ENCODE measurements at regions not wholly inside any gene's neighbourhood (a gene's known extent, or its start where the extent isn't known, plus 50 kb on each side); places are given as distances from the start of the nearest gene placed in this dataset.

GRCh38 chr2:239473211-239473805 lies 72.5 kb upstream of the HDAC4 start:
- no peak for DNase-seq (ENCODE audit: low spot score)
- WGBS = 86% methylated on average over 8 of the region's 8 CpGs
- H3K4me3 ChIP-seq (ENCODE audit: low read depth in 1 of 3, low read length in 3 of 3) = no peak overlapping the region
- H3K27ac ChIP-seq (ENCODE audit: low read depth in 1 of 2, low read length in 2 of 2) = no peak overlapping the region
- H3K4me1 ChIP-seq (ENCODE audit: control insufficient read depth in 4 of 4, insufficient read depth in 4 of 4, low read length in 3 of 4) = no peaks in the 10 kb centered on the region
- no peaks in the 10 kb centered on the region for H3K27me3 ChIP-seq (ENCODE audit: control insufficient read depth in 4 of 4, insufficient read depth in 4 of 4, low read length in 3 of 4)
- TF ChIP-seq GABPA (IDR thresholded peaks at IDR 0.05 in 1 of 2, conservative IDR thresholded peaks at IDR 0.05 in 1 of 2) (no peak), SP1 (IDR thresholded peaks at IDR 0.05) (no peak), CTCF (IDR thresholded peaks at IDR 0.05; ENCODE audit: low read depth, low read length, missing input control) (no peak), EGR1 (IDR thresholded peaks at IDR 0.05; ENCODE audit: low read depth in 2 of 2) (no peak)
- no peak overlapping the region for H3K9ac ChIP-seq (ENCODE audit: low read depth in 1 of 2, low read length in 2 of 2)
- peaks cover 0 to 2% (median 0%) of the 10 kb centered on the region in 4 donors for H3K9me3 ChIP-seq (ENCODE audit: control insufficient read depth in 4 of 4, low read length in 3 of 4)
- H3K36me3 ChIP-seq (ENCODE audit: control insufficient read depth in 4 of 4, insufficient read depth in 3 of 4, low read depth in 1 of 4, low read length in 3 of 4) = no peaks in the 10 kb centered on the region

GRCh38 chr2:239472235-239472775 lies 71.5 kb upstream of the HDAC4 start:
- H3K27ac ChIP-seq (ENCODE audit: low read depth in 1 of 2, low read length in 2 of 2) = no peak overlapping the region
- no peak for DNase-seq (ENCODE audit: low spot score)
- H3K27me3 ChIP-seq (ENCODE audit: control insufficient read depth in 4 of 4, insufficient read depth in 4 of 4, low read length in 3 of 4) = no peaks in the 10 kb centered on the region
- H3K9ac ChIP-seq (ENCODE audit: low read depth in 1 of 2, low read length in 2 of 2) = no peak overlapping the region
- H3K9me3 ChIP-seq (ENCODE audit: control insufficient read depth in 4 of 4, low read length in 3 of 4) = peaks cover 0 to 2% (median 0%) of the 10 kb centered on the region in 4 donors
- no peak overlapping the region for H3K4me3 ChIP-seq (ENCODE audit: low read depth in 1 of 3, low read length in 3 of 3)
- H3K4me1 ChIP-seq (ENCODE audit: control insufficient read depth in 4 of 4, insufficient read depth in 4 of 4, low read length in 3 of 4) = no peaks in the 10 kb centered on the region
- H3K36me3 ChIP-seq (ENCODE audit: control insufficient read depth in 4 of 4, insufficient read depth in 3 of 4, low read depth in 1 of 4, low read length in 3 of 4) = no peaks in the 10 kb centered on the region
- TF ChIP-seq GABPA (IDR thresholded peaks at IDR 0.05 in 1 of 2, conservative IDR thresholded peaks at IDR 0.05 in 1 of 2) (no peak), RXRA (IDR thresholded peaks at IDR 0.05) (no peak), TAF1 (conservative IDR thresholded peaks at IDR 0.05) (no peak), CTCF (IDR thresholded peaks at IDR 0.05; ENCODE audit: low read depth, low read length, missing input control) (no peak), JUND (IDR thresholded peaks at IDR 0.05) (no peak)
- WGBS = 61% methylated on average over 11 of the region's 11 CpGs

DNA sequence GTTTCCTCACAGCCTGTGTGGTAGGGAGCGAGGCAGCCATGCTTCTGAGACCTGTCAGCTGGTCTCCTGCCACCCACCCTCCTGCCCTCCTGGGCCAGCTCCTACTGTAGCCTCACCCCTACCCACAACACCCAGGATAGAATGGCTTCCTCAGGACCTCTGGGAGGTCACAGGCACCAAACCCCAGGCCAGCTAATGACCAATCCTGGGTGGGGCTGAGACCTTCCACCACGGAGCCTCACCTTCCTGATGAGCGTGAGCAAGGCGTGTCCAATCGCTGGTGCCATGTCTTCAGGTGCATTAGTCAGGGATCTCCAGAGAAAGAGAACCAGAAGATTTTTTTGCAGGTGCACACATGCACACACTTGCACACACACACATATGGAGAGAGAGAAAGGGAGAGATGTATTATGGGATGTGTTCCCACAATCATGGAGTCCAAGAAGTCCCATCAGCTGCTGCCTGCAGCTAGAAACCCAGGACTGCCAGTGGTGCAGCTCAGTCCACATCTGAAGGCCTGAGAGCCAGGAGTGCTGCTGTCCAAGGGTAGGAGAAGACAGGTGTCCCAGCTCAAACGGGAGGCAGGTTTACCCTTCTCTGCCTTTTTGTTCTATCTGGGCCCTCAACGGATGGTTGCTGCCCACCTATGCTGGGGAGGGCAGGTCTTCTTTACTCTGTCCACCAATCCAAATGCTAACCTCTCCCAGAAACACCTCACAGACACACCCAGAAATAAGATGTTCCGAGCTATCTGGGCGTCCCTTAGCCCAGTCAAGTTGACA lies 70.4 kb upstream of the HDAC4 start:
- WGBS = 88% methylated on average over 9 of the region's 9 CpGs
- Histone ChIP-seq H3K9me3 (ENCODE audit: control insufficient read depth in 4 of 4, low read length in 3 of 4) (peaks cover 0 to 2% (median 0%) of the 10 kb centered on the region in 4 donors), H3K36me3 (ENCODE audit: control insufficient read depth in 4 of 4, insufficient read depth in 3 of 4, low read depth in 1 of 4, low read length in 3 of 4) (no peaks in the 10 kb centered on the region), H3K4me1 (ENCODE audit: control insufficient read depth in 4 of 4, insufficient read depth in 4 of 4, low read length in 3 of 4) (no peaks in the 10 kb centered on the region), H3K27me3 (ENCODE audit: control insufficient read depth in 4 of 4, insufficient read depth in 4 of 4, low read length in 3 of 4) (no peaks in the 10 kb centered on the region), H3K27ac (ENCODE audit: low read depth in 1 of 2, low read length in 2 of 2) (no peak overlapping the region), H3K9ac (ENCODE audit: low read depth in 1 of 2, low read length in 2 of 2) (no peak overlapping the region), H3K4me3 (ENCODE audit: low read depth in 1 of 3, low read length in 3 of 3) (no peak overlapping the region)
- TF ChIP-seq ATF3 (IDR thresholded peaks at IDR 0.05) = no peak
- TF ChIP-seq, protein P1, sequence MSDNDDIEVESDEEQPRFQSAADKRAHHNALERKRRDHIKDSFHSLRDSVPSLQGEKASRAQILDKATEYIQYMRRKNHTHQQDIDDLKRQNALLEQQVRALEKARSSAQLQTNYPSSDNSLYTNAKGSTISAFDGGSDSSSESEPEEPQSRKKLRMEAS (IDR thresholded peaks at IDR 0.05) = no peak
- no peak for TF ChIP-seq HNF4G (IDR thresholded peaks at IDR 0.05)
- TF ChIP-seq TAF1 (conservative IDR thresholded peaks at IDR 0.05) = no peak
- TF ChIP-seq JUND (IDR thresholded peaks at IDR 0.05) = no peak
- no peak for TF ChIP-seq NR2F2 (IDR thresholded peaks at IDR 0.05)
- TF ChIP-seq REST (IDR thresholded peaks at IDR 0.05) = no peak
- no peak for TF ChIP-seq RXRA (IDR thresholded peaks at IDR 0.05)
- no peak for TF ChIP-seq EGR1 (IDR thresholded peaks at IDR 0.05; ENCODE audit: low read depth in 2 of 2)
- no peak for TF ChIP-seq YY1 (IDR thresholded peaks at IDR 0.05)
- TF ChIP-seq FOXA1 (IDR thresholded peaks at IDR 0.05) = no peak
- TF ChIP-seq GABPA (IDR thresholded peaks at IDR 0.05 in 1 of 2, conservative IDR thresholded peaks at IDR 0.05 in 1 of 2) = no peak
- no peak for TF ChIP-seq SP1 (IDR thresholded peaks at IDR 0.05)
- no peak for DNase-seq (ENCODE audit: low spot score)

Measured in liver (tissue), 8 donors.